ENCODE measurements at regions not wholly inside any gene's neighbourhood (a gene's known extent, or its start where the extent isn't known, plus 50 kb on each side); places are given as distances from the start of the nearest gene placed in this dataset.

- TF ChIP-seq RAD21 (IDR thresholded peaks at IDR 0.05 in 1 of 2, conservative IDR thresholded peaks at IDR 0.05 in 1 of 2; ENCODE audit: low read depth in 2 of 2, low read length in 2 of 2) = no peak
Measured at GRCh38 chr5:155504606-155505005, 491.1 kb downstream of the KIF4B start (continued).

GRCh38 chr5:155507363-155507762 is 493.8 kb downstream of the KIF4B start:
- Histone ChIP-seq H3K27me3 (replicated peaks in 1 of 4; ENCODE audit: control insufficient read depth in 3 of 4, extremely low read depth in 1 of 4, insufficient read depth in 3 of 4, low read length in 3 of 4) (no peaks in the 10 kb centered on the region), H2BK20ac (ENCODE audit: low read length) (no peak overlapping the region), H2BK15ac (ENCODE audit: low read length) (no peak overlapping the region), H2BK12ac (ENCODE audit: low read depth, low read length) (no peak overlapping the region), H3K4me3 (ENCODE audit: extremely low read depth in 1 of 4, insufficient read depth in 2 of 4, low read depth in 3 of 4, low read length in 4 of 4) (no peak overlapping the region), H3K18ac (ENCODE audit: extremely low read depth, low read length) (no peak overlapping the region), H3K14ac (ENCODE audit: insufficient read length) (no peak overlapping the region), H3K23me2 (ENCODE audit: low read depth, low read length) (no peaks in the 10 kb centered on the region), H4K20me1 (replicated peaks in 1 of 2; ENCODE audit: control insufficient read depth in 1 of 2, insufficient read depth in 2 of 2, low read length in 2 of 2) (no peaks in the 10 kb centered on the region), H3K4me1 (replicated peaks in 1 of 4; ENCODE audit: control insufficient read depth in 3 of 4, insufficient read depth in 4 of 4, low read length in 3 of 4) (peaks cover 0 to 4% (median 0%) of the 10 kb centered on the region in 4 experiments; a peak in 1 of 7 replicates), H2AFZ (ENCODE audit: low read length) (no peak overlapping the region), H3K9ac (replicated peaks in 1 of 4; ENCODE audit: extremely low read depth in 1 of 4, low read depth in 3 of 4, low read length in 3 of 4) (no peak overlapping the region), H3K9me3 (ENCODE audit: insufficient read depth in 2 of 2, low read depth in 1 of 2, low read length in 1 of 2) (no peaks in the 10 kb centered on the region), H3K36me3 (ENCODE audit: control insufficient read depth in 2 of 4, insufficient read depth in 4 of 4, low read length in 3 of 4) (no peaks in the 10 kb centered on the region), H2BK120ac (replicated peaks; ENCODE audit: low read depth, low read length) (no peak overlapping the region), H2AK5ac (ENCODE audit: low read depth, low read length) (no peak overlapping the region), H3K4me2 (ENCODE audit: insufficient read depth in 1 of 2, low read depth in 2 of 2, low read length in 2 of 2) (no peak overlapping the region), H3K23ac (ENCODE audit: insufficient read length) (no peak overlapping the region), H3K27ac (ENCODE audit: low read depth, low read length) (no peak overlapping the region), H4K8ac (ENCODE audit: extremely low read depth, insufficient read depth, low read length) (no peak overlapping the region), H3K79me1 (ENCODE audit: low read depth, low read length) (no peaks in the 10 kb centered on the region), H3K56ac (replicated peaks; ENCODE audit: insufficient read length, low read depth, low read length) (no peak overlapping the region), H2BK5ac (ENCODE audit: low read depth, low read length) (no peak overlapping the region), H3K4ac (replicated peaks; ENCODE audit: insufficient read length, low read depth, low read length) (no peak overlapping the region), H4K91ac (replicated peaks; ENCODE audit: insufficient read length, low read length) (no peak overlapping the region), H4K5ac (ENCODE audit: insufficient read length, low read depth, low read length) (no peak overlapping the region), H3K79me2 (ENCODE audit: control insufficient read depth in 1 of 2, insufficient read depth in 2 of 2, low read length in 2 of 2) (no peaks in the 10 kb centered on the region)
- POLR2A ChIA-PET (ENCODE audit: partially characterized antibody) = no interaction called here
- no peak for FAIRE-seq
- no peak for DNase-seq (ENCODE audit: low read depth in 1 of 2, low spot score in 2 of 2)
- CTCF ChIA-PET (ENCODE audit: partially characterized antibody) = interaction anchor here (0.6 kb wide), 1 partner anchor 215 kb away, joined by 3 read pairs; no protein-coding TSS in a partner anchor
- TF ChIP-seq ASH2L (IDR thresholded peaks at IDR 0.05; ENCODE audit: low read length) (no peak), RXRA (IDR thresholded peaks at IDR 0.05; ENCODE audit: insufficient read depth, low read depth, low read length) (no peak), FOSL1 (IDR thresholded peaks at IDR 0.05; ENCODE audit: insufficient read depth, low read depth, low read length) (no peak), ATF2 (IDR thresholded peaks at IDR 0.05; ENCODE audit: low read length) (no peak), RFX5 (IDR thresholded peaks at IDR 0.05; ENCODE audit: borderline replicate concordance, low read depth, low read length) (no peak), POLR2A (IDR thresholded peaks at IDR 0.05; ENCODE audit: control extremely low read depth in 1 of 2, low read depth in 2 of 2, low read length in 2 of 2) (no peak), MAX (IDR thresholded peaks at IDR 0.05) (no peak), RBBP5 (IDR thresholded peaks at IDR 0.05; ENCODE audit: borderline replicate concordance, low read depth, low read length) (no peak), BRCA1 (IDR thresholded peaks at IDR 0.05; ENCODE audit: low read depth, low read length) (no peak), PHF8 (conservative IDR thresholded peaks at IDR 0.05; ENCODE audit: low read depth, low read length) (no peak), EGR1 (IDR thresholded peaks at IDR 0.05; ENCODE audit: borderline replicate concordance, low read depth, low read length) (no peak)

Data from H1 (cell line).